H54 (cell line): ENCODE measurements at regions not wholly inside any gene's neighbourhood (a gene's known extent, or its start where the extent isn't known, plus 50 kb on each side); places are given as distances from the start of the nearest gene placed in this dataset.

Source experiments
- DNase-seq: peaks from one replicate; pipeline ENCODE4 v3.0.0; 2011; ENCODE audit warnings: low spot score, mixed read lengths; ENCODE audit not compliant: insufficient read length
- FAIRE-seq: peaks from 3 replicates; lab custom pipeline; 2011; peaks lifted over from hg19 to GRCh38; lab: Jason Lieb, UNC
- POLR2A ChIP-seq: IDR thresholded peaks from 2 replicates; pipeline ENCODE4 v1.6.1; 2011; ENCODE audit warnings: low read depth, mild to moderate bottlenecking, low read length

DNA sequence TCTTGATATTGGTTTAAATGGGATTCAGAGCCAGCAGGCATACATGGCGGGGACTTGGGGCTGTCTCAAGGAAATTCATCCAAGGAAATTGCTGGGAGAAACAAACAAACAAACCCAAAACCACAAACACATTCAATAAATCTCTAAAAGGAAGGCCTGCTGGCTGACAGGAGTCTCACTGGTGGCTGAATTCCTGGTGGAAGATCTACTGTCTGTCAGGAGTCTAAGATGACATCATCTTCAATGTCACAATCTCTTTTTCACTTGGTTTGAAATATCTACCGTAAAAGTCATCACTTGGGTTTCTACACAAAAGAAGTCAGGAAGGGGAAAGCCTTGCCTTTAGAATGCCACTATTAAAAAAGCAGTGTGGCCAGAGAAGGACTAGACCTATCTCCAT lies 87.9 kb downstream of the KLF5 start:
- no peak for FAIRE-seq
- no peak for TF ChIP-seq POLR2A
- no peak for DNase-seq

- DNase-seq (no peak), FAIRE-seq (no peak)
- no peak for TF ChIP-seq POLR2A
Measured at GRCh38 chr13:73142071-73142470, 83.3 kb downstream of the KLF5 start.

DNA sequence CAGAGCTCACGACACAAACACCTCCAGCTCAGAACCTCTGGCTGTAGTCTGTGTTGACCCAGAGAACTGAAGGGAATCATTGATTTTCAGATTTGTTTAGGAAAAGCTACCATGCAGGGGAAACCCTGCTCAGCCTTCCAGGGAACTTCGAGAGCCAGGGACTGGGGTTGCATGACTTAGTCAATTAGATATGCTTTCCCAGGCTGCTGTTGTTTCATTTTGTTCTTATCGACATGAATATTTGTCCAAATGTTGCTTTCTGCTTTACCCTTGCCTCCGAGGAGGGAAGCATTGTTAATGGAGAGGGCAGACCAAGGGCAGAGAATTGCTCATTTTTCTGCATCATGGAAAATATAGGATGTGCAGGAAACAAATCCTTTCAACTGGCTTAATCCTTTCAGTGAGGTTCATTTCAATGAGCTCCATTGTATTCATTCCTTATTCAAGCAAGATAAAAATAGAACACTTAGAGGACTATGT lies 82.5 kb downstream of the KLF5 start:
- FAIRE-seq (no peak), DNase-seq (no peak)

GRCh38 chr13:73140801-73141200 lies 82.0 kb downstream of the KLF5 start:
- FAIRE-seq (no peak), DNase-seq (no peak)
- no peak for TF ChIP-seq POLR2A

More for the DNA sequence above, 82.5 kb downstream of the KLF5 start:
- no peak for TF ChIP-seq POLR2A

DNA sequence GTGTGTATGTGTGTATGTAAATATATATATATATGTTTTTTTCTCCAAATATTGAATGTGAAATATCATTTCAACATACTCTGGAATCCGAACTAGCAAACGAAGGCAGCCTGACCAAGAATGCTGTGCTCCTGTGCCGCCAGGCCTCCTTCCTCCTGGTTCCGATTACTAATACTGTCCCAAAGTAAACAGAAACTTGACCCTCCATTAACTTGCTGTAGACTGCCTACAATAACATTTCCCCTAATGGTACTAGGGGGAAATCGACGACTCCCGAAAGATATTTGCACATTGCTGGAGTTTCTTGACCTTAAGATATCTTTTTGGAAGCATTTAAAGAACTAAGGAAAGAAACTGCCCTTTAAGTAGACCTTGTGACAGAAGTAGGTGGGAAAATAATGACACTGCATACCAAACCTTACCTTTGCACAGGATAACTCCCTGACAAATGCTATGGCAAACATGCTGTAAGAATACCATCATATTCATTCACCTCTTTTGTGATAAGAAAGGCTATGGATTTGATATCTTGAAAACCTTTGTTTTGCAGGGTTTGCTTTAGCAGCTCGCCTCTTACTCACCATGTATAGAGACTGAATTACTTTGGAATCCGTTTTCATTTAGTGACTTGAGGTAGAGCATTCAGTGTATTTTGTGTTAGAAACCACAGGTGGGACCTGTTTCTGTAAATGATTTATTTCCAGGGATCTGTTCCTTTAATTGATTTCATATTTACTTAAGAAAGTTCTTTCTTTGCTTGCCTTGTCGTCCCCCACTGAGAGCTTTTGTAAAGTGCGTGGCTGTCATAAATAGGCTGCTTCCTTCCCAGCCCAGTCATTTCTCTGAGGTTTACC lies 80.1 kb downstream of the KLF5 start:
- DNase-seq (no peak), FAIRE-seq (no peak)
- TF ChIP-seq POLR2A, result no peak

DNA sequence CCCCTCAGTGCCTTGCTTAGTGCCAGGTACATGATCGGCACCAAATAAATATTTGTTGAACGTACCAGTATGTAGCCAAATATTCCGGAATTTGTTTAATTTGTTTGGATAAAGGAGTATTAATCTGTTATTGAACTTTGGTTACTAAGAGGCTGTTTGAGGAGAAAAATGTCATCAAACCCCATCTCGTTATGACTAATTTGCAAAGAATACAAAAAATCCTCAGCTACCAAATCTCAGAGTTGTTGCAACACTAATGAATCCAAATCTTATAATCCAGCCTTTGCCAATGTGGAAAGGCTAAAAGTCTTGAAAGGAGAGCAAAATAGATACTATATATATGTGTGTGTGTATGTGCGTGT lies 79.5 kb downstream of the KLF5 start:
- DNase-seq, result no peak
- FAIRE-seq, result no peak
- no peak for TF ChIP-seq POLR2A

GRCh38 chr13:73136776-73137175 lies 78.0 kb downstream of the KLF5 start:
- TF ChIP-seq POLR2A, result no peak
- FAIRE-seq (no peak), DNase-seq (no peak)

- DNase-seq (no peak), FAIRE-seq (no peak)
- no peak for TF ChIP-seq POLR2A
Measured at GRCh38 chr13:73133531-73133930, 74.7 kb downstream of the KLF5 start.

DNA sequence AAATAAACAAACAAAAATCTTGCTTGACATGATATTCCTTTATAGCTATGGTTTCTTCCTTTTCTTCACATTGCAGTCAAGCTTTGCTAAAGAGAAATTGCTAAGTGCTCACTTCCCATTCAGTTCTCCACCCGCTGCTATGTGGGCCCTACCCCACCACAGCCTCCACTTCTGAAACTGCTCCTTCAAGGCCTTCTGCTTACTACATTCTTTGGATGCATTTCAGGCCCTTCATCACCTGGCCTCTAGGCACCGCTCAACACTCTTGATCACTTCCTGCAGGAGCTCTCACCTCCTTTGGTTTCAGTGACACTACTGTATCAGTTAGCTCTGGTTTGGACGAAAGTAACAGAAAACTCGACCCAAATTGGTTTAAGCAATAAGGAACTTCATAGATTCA lies 72.4 kb downstream of the KLF5 start:
- FAIRE-seq (no peak), DNase-seq (no peak)
- TF ChIP-seq POLR2A, result no peak

DNA sequence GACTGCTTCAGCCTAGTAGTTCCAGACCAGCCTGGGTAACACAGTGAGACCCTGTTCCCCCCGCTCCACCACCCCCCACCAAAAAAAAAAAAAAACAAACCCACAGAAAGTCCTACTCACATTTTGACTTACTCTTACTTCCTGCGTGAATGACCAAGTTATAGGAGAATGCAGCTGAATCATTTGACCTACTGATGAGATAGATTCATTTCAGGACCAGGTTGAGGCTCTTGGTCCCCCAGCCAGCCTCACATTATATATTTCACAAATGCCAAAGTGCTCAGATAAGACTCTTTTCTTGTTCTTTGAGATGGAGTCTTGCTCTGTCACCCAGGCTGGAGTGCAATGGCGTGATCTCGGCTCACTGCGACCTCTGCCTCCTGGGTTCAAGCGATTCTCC lies 70.2 kb downstream of the KLF5 start:
- TF ChIP-seq POLR2A, result no peak

More for the DNA sequence above, 70.2 kb downstream of the KLF5 start:
- FAIRE-seq (no peak), DNase-seq (no peak)
